Neuronal stem cell (in vitro differentiated cells): ENCODE measurements at regions not wholly inside any gene's neighbourhood (a gene's known extent, or its start where the extent isn't known, plus 50 kb on each side); places are given as distances from the start of the nearest gene placed in this dataset.
"Not testable (repeated sequence)": the region's sequence is repeated elsewhere in the genome, so short reads cannot be mapped to it uniquely, and the experiment has no call there.

Experiments used
- DNase-seq: peaks from one replicate; pipeline ENCODE4 v3.0.0-alpha.2; 2013; ENCODE audit warnings: low spot score
- H2AFZ ChIP-seq: one replicate; pipeline ENCODE4 v1.6.1; 2013; ENCODE audit warnings: mild to moderate bottlenecking, low read length, inconsistent platforms
- H2AK5ac ChIP-seq: 2 replicates; pipeline ENCODE4 v1.6.1; 2013; ENCODE audit warnings: low read depth, mild to moderate bottlenecking, inconsistent platforms, low read length, moderate library complexity, mixed read lengths
- H2BK120ac ChIP-seq: 2 replicates; pipeline ENCODE4 v1.6.1; 2013; ENCODE audit warnings: low read depth, mild to moderate bottlenecking, inconsistent platforms, low read length, moderate library complexity, mixed read lengths
- H2BK12ac ChIP-seq: one replicate; pipeline ENCODE4 v1.6.1; 2013; ENCODE audit warnings: low read length, inconsistent platforms
- H2BK15ac ChIP-seq: 2 replicates; pipeline ENCODE4 v1.6.1; 2013; ENCODE audit warnings: mild to moderate bottlenecking, low read length, inconsistent platforms, mixed read lengths
- H2BK5ac ChIP-seq: one replicate; pipeline ENCODE4 v1.6.1; 2013; ENCODE audit warnings: inconsistent platforms, mild to moderate bottlenecking, low read length, moderate library complexity
- H3K14ac ChIP-seq: one replicate; pipeline ENCODE4 v1.6.1; 2013; ENCODE audit warnings: low read length, inconsistent platforms
- H3K18ac ChIP-seq: 2 replicates; pipeline ENCODE4 v1.6.1; 2013; ENCODE audit warnings: low read length, inconsistent platforms
- H3K23ac ChIP-seq: 2 replicates; pipeline ENCODE4 v1.6.1; 2013; ENCODE audit warnings: low read depth, mild to moderate bottlenecking, mixed read lengths, low read length, inconsistent platforms; ENCODE audit not compliant: poor library complexity
- H3K27ac ChIP-seq: replicated peaks from 3 replicates; pipeline ENCODE4 v1.5.1; 2013; ENCODE audit warnings: low read length, inconsistent platforms
- H3K27me3 ChIP-seq, 3 experiments: 2 replicates each; pipeline ENCODE4 v1.6.1; 2013; ENCODE audit warnings: low read length in 3 of 3, mild to moderate bottlenecking in 2 of 3, inconsistent platforms in 1 of 3, low read depth in 1 of 3, mixed read lengths in 1 of 3, moderate library complexity in 1 of 3; ENCODE audit not compliant: control insufficient read depth in 3 of 3, insufficient read depth in 3 of 3
- H3K36me3 ChIP-seq, 2 donors: replicated peaks in 1 of 2; 2 replicates each; pipeline ENCODE4 v1.6.1; 2013; ENCODE audit warnings: low read length in 2 of 2; ENCODE audit not compliant: control insufficient read depth in 2 of 2, insufficient read depth in 2 of 2
- H3K4ac ChIP-seq: 2 replicates; pipeline ENCODE4 v1.6.1; 2013; ENCODE audit warnings: inconsistent platforms, mild to moderate bottlenecking, low read length, moderate library complexity
- H3K4me1 ChIP-seq, 2 donors: 1 replicate in 1 of 2; 2 replicates in 1 of 2; pipeline ENCODE4 v1.6.1; 2013; ENCODE audit warnings: low read length in 2 of 2, low read depth in 1 of 2; ENCODE audit not compliant: control insufficient read depth in 2 of 2, insufficient read depth in 1 of 2
- H3K4me2 ChIP-seq: one replicate; pipeline ENCODE4 v1.6.1; 2013; ENCODE audit warnings: mild to moderate bottlenecking, low read length, inconsistent platforms; ENCODE audit not compliant: insufficient read depth, poor library complexity, severe bottlenecking
- H3K4me3 ChIP-seq, 2 donors: 2 replicates each; pipeline ENCODE4 v1.5.1; 2013; ENCODE audit warnings: low read length in 2 of 2, mild to moderate bottlenecking in 2 of 2, inconsistent platforms in 1 of 2, moderate library complexity in 1 of 2
- H3K79me1 ChIP-seq: one replicate; pipeline ENCODE4 v1.6.1; 2013; ENCODE audit warnings: low read depth, mild to moderate bottlenecking, inconsistent platforms, low read length, moderate library complexity
- H3K9ac ChIP-seq: one replicate; pipeline ENCODE4 v1.6.1; 2013; ENCODE audit warnings: mild to moderate bottlenecking, low read depth, low read length, inconsistent platforms; ENCODE audit not compliant: poor library complexity
- H3K9me3 ChIP-seq, 2 donors: replicated peaks in 1 of 2; 2 replicates each; pipeline versions ENCODE3 to v1.6.1; 2013; ENCODE audit warnings: low read length in 2 of 2, mild to moderate bottlenecking in 2 of 2, inconsistent platforms in 1 of 2, low read depth in 1 of 2, mixed read lengths in 1 of 2, moderate library complexity in 1 of 2; ENCODE audit not compliant: control insufficient read depth in 2 of 2, insufficient read depth in 1 of 2
- H4K8ac ChIP-seq: one replicate; pipeline ENCODE4 v1.6.1; 2013; ENCODE audit warnings: low read depth, mild to moderate bottlenecking, inconsistent platforms, low read length, moderate library complexity
- H4K91ac ChIP-seq: one replicate; pipeline ENCODE4 v1.6.1; 2013; ENCODE audit warnings: low read length, low read depth, mild to moderate bottlenecking, inconsistent platforms; ENCODE audit not compliant: poor library complexity
- WGBS, 2 donors: extraction: QIAGEN DNeasy Blood & Tissue Kit; methylation state at CpG; one replicate each; pipeline ENCODE4 v1.1.7; 2013; ENCODE audit warnings: missing lambda C conversion rate in 2 of 2, mixed read lengths in 1 of 2; ENCODE audit not compliant: insufficient read length in 2 of 2, insufficient replicate concordance in 1 of 2; ENCODE audit errors: extremely low coverage in 2 of 2; 5-methylcytosine and 5-hydroxymethylcytosine counted together

DNA sequence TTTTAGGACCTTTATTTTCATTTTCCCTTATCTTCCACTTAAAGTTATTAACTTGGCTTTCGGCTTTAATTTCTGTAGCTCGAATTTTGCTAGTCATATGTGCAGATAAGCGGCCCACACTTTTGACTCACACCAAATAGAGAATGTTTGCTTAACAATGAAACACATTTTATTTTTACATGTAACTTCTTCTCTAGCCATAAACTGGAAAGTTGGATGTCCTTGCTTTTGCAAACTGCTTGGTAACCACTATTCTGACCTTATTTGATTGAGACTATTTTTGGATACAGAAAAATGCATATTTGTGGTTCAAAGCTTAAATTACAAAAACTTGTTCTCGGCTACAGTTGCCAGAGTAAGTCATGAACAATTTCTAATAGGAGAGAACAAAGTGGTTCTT is 600.0 kb downstream of the KCTD12 start:
- Histone ChIP-seq H3K27ac (no peak overlapping the region), H3K9me3 (no peaks in the 10 kb centered on the region), H3K36me3 (no peaks in the 10 kb centered on the region), H4K91ac (no peak overlapping the region), H2AFZ (no peak overlapping the region), H2BK5ac (no peak overlapping the region), H2AK5ac (no peak overlapping the region), H3K79me1 (no peaks in the 10 kb centered on the region), H3K23ac (no peak overlapping the region), H3K27me3 (no peaks in the 10 kb centered on the region), H3K4me1 (peaks cover 0 to 2% of the 10 kb centered on the region in 2 donors), H2BK120ac (no peak overlapping the region), H3K9ac (no peak overlapping the region), H4K8ac (no peak overlapping the region), H3K4me3 (no peak overlapping the region), H3K4me2 (no peak overlapping the region), H3K4ac (no peak overlapping the region), H3K14ac (no peak overlapping the region), H2BK15ac (no peak overlapping the region), H3K18ac (no peak overlapping the region), H2BK12ac (no peak overlapping the region)
- no peak for DNase-seq
- WGBS, 2 donors, result no CpG with 5 or more reads among the region's 4 CpGs

DNA sequence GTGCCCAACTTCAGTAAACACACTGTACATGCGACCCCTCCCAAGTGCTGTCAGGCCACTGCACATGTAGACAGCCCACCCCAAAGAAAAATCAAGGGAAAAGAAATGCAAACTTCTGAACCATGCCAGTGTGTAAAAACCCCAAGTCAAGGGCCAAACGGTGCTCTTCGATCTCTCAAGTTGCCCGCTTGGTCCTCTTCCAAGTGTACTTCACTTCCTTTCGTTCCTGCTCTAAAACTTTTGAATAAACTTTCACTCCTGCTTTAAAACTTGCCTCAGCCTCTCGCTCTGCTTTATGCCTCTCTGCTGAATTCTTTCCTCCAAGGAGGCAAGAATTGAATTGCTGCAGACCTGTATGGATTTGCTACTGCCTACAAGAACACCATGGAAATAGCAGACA is 600.7 kb downstream of the KCTD12 start:
- no CpG with 5 or more reads among the region's 6 CpGs for WGBS, 2 donors
- Histone ChIP-seq H4K91ac (no peak overlapping the region), H2AK5ac (no peak overlapping the region), H2BK12ac (no peak overlapping the region), H3K27me3 (no peaks in the 10 kb centered on the region), H2BK15ac (no peak overlapping the region), H2BK120ac (no peak overlapping the region), H3K36me3 (no peaks in the 10 kb centered on the region), H3K14ac (no peak overlapping the region), H3K23ac (no peak overlapping the region), H3K4me2 (no peak overlapping the region), H3K4ac (no peak overlapping the region), H3K18ac (no peak overlapping the region), H2AFZ (no peak overlapping the region), H3K4me1 (peaks cover 0 to 2% of the 10 kb centered on the region in 2 donors), H3K9ac (no peak overlapping the region), H3K79me1 (no peaks in the 10 kb centered on the region), H2BK5ac (no peak overlapping the region), H4K8ac (no peak overlapping the region), H3K27ac (no peak overlapping the region), H3K4me3 (no peak overlapping the region), H3K9me3 (no peaks in the 10 kb centered on the region)
- no peak for DNase-seq

DNA sequence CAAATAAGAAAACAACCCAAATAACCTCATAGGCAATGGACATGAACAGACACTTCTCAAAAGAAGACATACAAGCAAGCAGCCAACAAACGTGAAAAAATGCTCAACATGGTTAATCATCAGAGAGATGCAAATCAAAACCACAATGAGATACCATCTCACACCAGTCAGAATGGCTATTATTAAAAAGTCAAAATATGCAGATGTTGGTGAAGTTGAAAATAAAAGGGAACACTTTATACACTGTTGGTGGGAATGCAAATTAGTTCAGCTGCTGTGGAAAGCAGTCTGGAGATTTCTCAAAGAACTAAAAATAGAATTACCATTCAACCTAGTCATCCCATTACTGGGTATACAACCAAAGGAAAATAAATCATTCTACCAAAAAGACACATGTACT is 606.4 kb downstream of the KCTD12 start:
- not testable (repeated sequence) for H3K4me1 ChIP-seq, H3K18ac ChIP-seq, DNase-seq, H3K4ac ChIP-seq, H4K91ac ChIP-seq, H2BK120ac ChIP-seq, H3K23ac ChIP-seq, H2BK5ac ChIP-seq, H3K27ac ChIP-seq, H3K9me3 ChIP-seq, H3K27me3 ChIP-seq, H3K79me1 ChIP-seq, H2BK12ac ChIP-seq, H2AK5ac ChIP-seq, H3K4me3 ChIP-seq, H3K4me2 ChIP-seq, H2BK15ac ChIP-seq, H2AFZ ChIP-seq, H3K36me3 ChIP-seq, H4K8ac ChIP-seq, H3K9ac ChIP-seq, H3K14ac ChIP-seq
- no CpG with 5 or more reads among the region's 1 CpG for WGBS, 2 donors

DNA sequence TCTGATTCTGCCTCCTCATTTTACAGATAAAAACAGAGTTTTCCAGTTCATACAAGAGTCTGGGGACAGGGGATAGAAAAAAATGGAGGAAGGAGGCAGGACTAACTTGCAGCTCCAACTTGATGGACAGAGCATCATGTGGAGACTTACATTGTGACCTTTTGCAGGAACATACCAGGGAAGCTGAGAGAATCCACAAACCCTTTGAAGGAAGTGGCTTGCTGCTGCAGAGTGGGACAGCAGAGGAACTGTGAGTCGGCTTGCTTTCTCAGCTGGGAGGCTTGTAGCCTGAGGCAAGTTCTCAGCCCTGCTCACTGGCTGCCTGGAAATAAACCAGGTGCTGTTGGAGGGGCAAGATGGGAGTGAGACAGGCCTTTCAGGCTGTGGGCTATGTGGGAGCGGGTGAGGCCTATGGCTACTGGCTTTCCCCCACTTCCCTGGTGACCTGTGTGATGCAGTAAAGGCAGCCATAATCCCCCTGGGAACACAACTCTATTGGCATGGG is 614.4 kb downstream of the KCTD12 start:
- no CpG with 5 or more reads among the region's 2 CpGs for WGBS, 2 donors
- Histone ChIP-seq H2AFZ (no peak overlapping the region), H3K9me3 (no peaks in the 10 kb centered on the region), H2AK5ac (no peak overlapping the region), H2BK120ac (no peak overlapping the region), H4K8ac (no peak overlapping the region), H3K36me3 (no peaks in the 10 kb centered on the region), H3K4me1 (no peaks in the 10 kb centered on the region), H3K4ac (no peak overlapping the region), H2BK5ac (no peak overlapping the region), H2BK12ac (no peak overlapping the region), H3K14ac (no peak overlapping the region), H3K4me3 (no peak overlapping the region), H3K18ac (no peak overlapping the region), H3K23ac (no peak overlapping the region), H3K9ac (no peak overlapping the region), H3K4me2 (no peak overlapping the region), H3K27ac (no peak overlapping the region), H4K91ac (no peak overlapping the region), H3K79me1 (no peaks in the 10 kb centered on the region), H2BK15ac (no peak overlapping the region), H3K27me3 (no peaks in the 10 kb centered on the region)
- DNase-seq, result no peak
